ENCODE measurements at regions not wholly inside any gene's neighbourhood (a gene's known extent, or its start where the extent isn't known, plus 50 kb on each side); places are given as distances from the start of the nearest gene placed in this dataset.

DNA sequence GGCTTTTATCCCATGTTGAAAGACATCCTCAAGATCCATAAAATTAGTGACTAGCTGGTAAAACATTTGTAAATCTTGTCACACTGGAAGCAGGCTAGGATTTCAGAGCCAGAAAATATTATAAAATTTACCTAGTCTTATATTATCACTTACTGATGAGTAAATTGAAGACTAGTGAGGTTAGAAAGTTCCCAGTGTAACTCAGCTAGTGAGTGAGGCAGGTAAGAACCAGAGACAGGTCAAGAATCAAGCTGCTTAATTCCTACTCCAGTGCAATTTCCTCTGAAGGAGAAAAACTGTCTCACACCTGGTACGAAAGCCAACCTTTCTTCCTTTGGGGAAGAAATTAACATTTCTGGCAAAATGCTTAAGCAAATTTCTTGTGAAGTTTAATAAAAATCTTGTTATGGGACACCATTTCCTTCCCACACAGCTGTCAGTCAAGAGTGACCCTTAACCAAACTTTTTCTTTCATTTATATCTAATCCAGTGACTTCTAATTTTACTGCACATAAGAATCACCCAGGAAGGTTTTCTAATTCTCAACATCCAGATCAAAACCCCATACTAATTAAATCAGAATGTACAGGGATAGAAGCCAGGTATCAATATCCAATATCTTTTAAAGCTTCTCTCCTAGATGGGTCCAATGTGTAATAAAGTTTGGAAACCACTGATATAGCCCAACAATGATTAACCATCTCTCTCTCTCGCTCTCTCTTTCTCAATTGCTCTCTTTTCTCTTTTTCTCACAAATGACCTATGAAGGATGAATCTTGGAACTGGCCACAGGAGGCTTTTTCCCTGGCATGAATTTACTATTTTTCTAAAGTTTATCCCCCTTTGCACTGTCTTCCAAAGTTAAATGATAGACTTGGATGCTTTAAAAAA, 264.3 kb upstream of the SLC39A10 start:
- WGBS (ENCODE audit: extremely low coverage, insufficient coverage, insufficient read length): no CpG with 5 or more reads among the region's 2 CpGs
- no peak overlapping the region for H3K4me3 ChIP-seq (ENCODE audit: low read depth, low read length)

DNA sequence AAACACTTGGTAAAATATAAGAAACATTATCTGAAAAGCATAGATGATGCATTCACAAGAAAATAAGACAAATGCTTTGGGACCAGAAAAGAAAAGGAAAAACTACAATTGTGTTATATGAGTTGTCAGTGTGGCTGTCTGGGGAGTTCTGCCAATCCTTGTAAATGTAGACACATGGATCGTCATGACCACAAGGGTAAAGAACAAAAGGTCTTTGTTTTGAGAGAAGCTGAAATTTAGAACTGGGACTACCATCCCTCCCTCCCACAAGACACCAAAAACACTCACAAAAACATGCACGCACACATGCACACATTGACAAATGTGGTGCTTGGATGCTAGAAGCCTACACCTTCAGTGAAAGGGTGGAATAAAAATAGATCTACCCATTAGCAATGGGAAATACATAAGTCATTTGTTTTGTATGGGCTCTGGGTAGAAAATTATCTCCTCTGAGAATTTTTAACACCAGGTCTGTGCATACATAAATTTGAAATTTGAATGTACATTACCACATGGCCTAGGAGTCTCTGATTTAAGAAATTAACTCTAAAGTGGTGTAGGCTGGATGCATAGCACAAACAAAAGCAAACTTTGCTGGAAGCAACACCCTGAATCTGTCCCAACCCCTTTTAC, 266.2 kb upstream of the SLC39A10 start:
- Histone ChIP-seq H2AFZ (ENCODE audit: insufficient read depth, low read length, poor library complexity) (no peak overlapping the region), H2AK5ac (ENCODE audit: low read length) (no peak overlapping the region)

More for the DNA sequence above, 264.3 kb upstream of the SLC39A10 start:
- Histone ChIP-seq H3K79me1 (ENCODE audit: low read length) (no peaks in the 10 kb centered on the region), H3K27me3 (ENCODE audit: insufficient read depth, low read length) (no peaks in the 10 kb centered on the region), H3K4me1 (ENCODE audit: control insufficient read depth in 1 of 2, insufficient read depth in 2 of 2, low read length in 2 of 2) (no peaks in the 10 kb centered on the region), H3K4me2 (ENCODE audit: low read length) (no peak overlapping the region), H3K9ac (ENCODE audit: low read length) (no peak overlapping the region), H2BK120ac (ENCODE audit: insufficient read depth, low read length, poor library complexity) (no peak overlapping the region), H3K9me3 (ENCODE audit: insufficient read depth, low read depth, low read length) (no peaks in the 10 kb centered on the region), H3K4ac (ENCODE audit: low read depth, low read length) (no peak overlapping the region), H3K79me2 (ENCODE audit: control insufficient read depth, insufficient read depth, low read length, poor library complexity) (no peaks in the 10 kb centered on the region), H2AFZ (ENCODE audit: insufficient read depth, low read length, poor library complexity) (no peak overlapping the region), H2BK5ac (ENCODE audit: low read depth, low read length, poor library complexity) (no peak overlapping the region), H4K8ac (ENCODE audit: low read depth, low read length) (no peak overlapping the region), H2AK5ac (ENCODE audit: low read length) (no peak overlapping the region), H4K12ac (ENCODE audit: low read depth, low read length) (no peak overlapping the region), H3K14ac (ENCODE audit: low read length) (no peak overlapping the region), H2BK12ac (ENCODE audit: low read length) (no peak overlapping the region), H3K36me3 (ENCODE audit: control insufficient read depth in 1 of 2, insufficient read depth in 2 of 2, low read length in 2 of 2) (no peaks in the 10 kb centered on the region), H4K91ac (ENCODE audit: low read depth, low read length) (no peak overlapping the region), H3K18ac (ENCODE audit: low read length) (no peak overlapping the region), H3K27ac (ENCODE audit: low read depth, low read length) (no peak overlapping the region), H3K23ac (ENCODE audit: low read length) (no peak overlapping the region)
- no peak for DNase-seq

DNA sequence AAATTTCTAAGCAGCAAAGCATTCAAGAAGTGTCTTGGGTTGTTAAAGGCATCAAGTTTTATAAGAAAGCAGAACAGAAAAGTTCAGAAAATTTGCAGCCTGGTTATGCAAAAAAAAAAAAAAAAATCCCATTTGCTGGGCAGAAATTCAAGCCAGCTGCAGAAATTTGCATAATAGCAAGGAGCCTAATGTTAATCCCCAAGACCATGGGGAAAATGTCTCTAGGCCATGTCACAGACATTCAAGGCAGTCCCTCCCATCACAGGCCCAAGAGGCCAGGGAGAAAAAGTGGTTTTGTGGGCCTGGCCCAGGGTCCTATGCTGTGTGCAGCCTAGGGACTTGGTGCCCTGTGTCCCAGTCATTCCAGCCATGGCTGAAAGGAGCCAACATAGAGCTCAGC, 269.0 kb upstream of the SLC39A10 start:
- no peaks in the 10 kb centered on the region for H3K79me2 ChIP-seq (ENCODE audit: control insufficient read depth, insufficient read depth, low read length, poor library complexity)
- no peak overlapping the region for H2AFZ ChIP-seq (ENCODE audit: insufficient read depth, low read length, poor library complexity)
- H2BK5ac ChIP-seq (ENCODE audit: low read depth, low read length, poor library complexity): no peak overlapping the region
- no peak overlapping the region for H3K18ac ChIP-seq (ENCODE audit: low read length)
- no peaks in the 10 kb centered on the region for H3K79me1 ChIP-seq (ENCODE audit: low read length)
- no peaks in the 10 kb centered on the region for H3K4me1 ChIP-seq (ENCODE audit: control insufficient read depth in 1 of 2, insufficient read depth in 2 of 2, low read length in 2 of 2)
- no peak overlapping the region for H2BK12ac ChIP-seq (ENCODE audit: low read length)
- H3K14ac ChIP-seq (ENCODE audit: low read length): no peak overlapping the region
- H3K36me3 ChIP-seq (ENCODE audit: control insufficient read depth in 1 of 2, insufficient read depth in 2 of 2, low read length in 2 of 2): no peaks in the 10 kb centered on the region
- H2BK120ac ChIP-seq (ENCODE audit: insufficient read depth, low read length, poor library complexity): no peak overlapping the region
- H4K8ac ChIP-seq (ENCODE audit: low read depth, low read length): no peak overlapping the region
- H3K4ac ChIP-seq (ENCODE audit: low read depth, low read length): no peak overlapping the region
- H3K27me3 ChIP-seq (ENCODE audit: insufficient read depth, low read length): no peaks in the 10 kb centered on the region
- H4K12ac ChIP-seq (ENCODE audit: low read depth, low read length): no peak overlapping the region
- no peak overlapping the region for H4K91ac ChIP-seq (ENCODE audit: low read depth, low read length)
- H3K9me3 ChIP-seq (ENCODE audit: insufficient read depth, low read depth, low read length): no peaks in the 10 kb centered on the region
- no peak overlapping the region for H3K23ac ChIP-seq (ENCODE audit: low read length)
- H3K9ac ChIP-seq (ENCODE audit: low read length): no peak overlapping the region
- no peak for DNase-seq
- H3K4me3 ChIP-seq (ENCODE audit: low read depth, low read length): no peak overlapping the region
- H3K4me2 ChIP-seq (ENCODE audit: low read length): no peak overlapping the region
- H2AK5ac ChIP-seq (ENCODE audit: low read length): no peak overlapping the region
- H3K27ac ChIP-seq (ENCODE audit: low read depth, low read length): no peak overlapping the region

More for the DNA sequence above, 266.2 kb upstream of the SLC39A10 start:
- no CpG with 5 or more reads among the region's 2 CpGs for WGBS (ENCODE audit: extremely low coverage, insufficient coverage, insufficient read length)
- Histone ChIP-seq H4K91ac (ENCODE audit: low read depth, low read length) (no peak overlapping the region), H3K14ac (ENCODE audit: low read length) (no peak overlapping the region), H4K8ac (ENCODE audit: low read depth, low read length) (no peak overlapping the region), H3K27ac (ENCODE audit: low read depth, low read length) (no peak overlapping the region), H3K4me3 (ENCODE audit: low read depth, low read length) (no peak overlapping the region), H3K9ac (ENCODE audit: low read length) (no peak overlapping the region), H3K36me3 (ENCODE audit: control insufficient read depth in 1 of 2, insufficient read depth in 2 of 2, low read length in 2 of 2) (no peaks in the 10 kb centered on the region), H3K4ac (ENCODE audit: low read depth, low read length) (no peak overlapping the region), H4K12ac (ENCODE audit: low read depth, low read length) (no peak overlapping the region), H3K4me2 (ENCODE audit: low read length) (no peak overlapping the region), H3K23ac (ENCODE audit: low read length) (no peak overlapping the region), H3K79me1 (ENCODE audit: low read length) (no peaks in the 10 kb centered on the region), H2BK5ac (ENCODE audit: low read depth, low read length, poor library complexity) (no peak overlapping the region), H2BK120ac (ENCODE audit: insufficient read depth, low read length, poor library complexity) (no peak overlapping the region), H2BK12ac (ENCODE audit: low read length) (no peak overlapping the region), H3K18ac (ENCODE audit: low read length) (no peak overlapping the region), H3K4me1 (ENCODE audit: control insufficient read depth in 1 of 2, insufficient read depth in 2 of 2, low read length in 2 of 2) (no peaks in the 10 kb centered on the region), H3K9me3 (ENCODE audit: insufficient read depth, low read depth, low read length) (no peaks in the 10 kb centered on the region), H3K27me3 (ENCODE audit: insufficient read depth, low read length) (no peaks in the 10 kb centered on the region), H3K79me2 (ENCODE audit: control insufficient read depth, insufficient read depth, low read length, poor library complexity) (no peaks in the 10 kb centered on the region)
- no peak for DNase-seq

DNA sequence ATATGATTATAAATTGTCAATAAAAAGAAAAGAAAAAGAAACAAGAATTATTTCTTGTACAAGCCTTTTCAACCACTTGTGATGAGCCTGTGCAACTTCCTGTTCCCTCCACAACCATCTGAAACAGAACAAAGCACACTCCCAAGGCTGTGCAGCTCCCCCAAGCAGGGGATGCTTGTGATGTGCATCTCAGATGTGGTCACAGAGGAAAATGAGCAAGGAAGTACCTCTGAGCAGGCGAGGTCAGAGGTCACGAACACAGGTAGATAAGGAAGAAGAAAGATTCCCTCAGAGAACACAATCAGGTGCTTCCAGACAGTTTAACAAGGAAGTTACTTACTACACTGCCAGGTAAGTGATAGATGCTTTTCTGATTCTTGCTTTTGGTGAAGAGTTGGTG, 274.8 kb upstream of the SLC39A10 start:
- Histone ChIP-seq H2AFZ (ENCODE audit: insufficient read depth, low read length, poor library complexity) (no peak overlapping the region), H3K4me3 (ENCODE audit: low read depth, low read length) (no peak overlapping the region), H3K9me3 (ENCODE audit: insufficient read depth, low read depth, low read length) (no peaks in the 10 kb centered on the region), H3K27ac (ENCODE audit: low read depth, low read length) (no peak overlapping the region), H3K36me3 (ENCODE audit: control insufficient read depth in 1 of 2, insufficient read depth in 2 of 2, low read length in 2 of 2) (no peaks in the 10 kb centered on the region), H3K4me1 (ENCODE audit: control insufficient read depth in 1 of 2, insufficient read depth in 2 of 2, low read length in 2 of 2) (no peaks in the 10 kb centered on the region), H4K12ac (ENCODE audit: low read depth, low read length) (no peak overlapping the region), H3K4me2 (ENCODE audit: low read length) (no peak overlapping the region), H4K91ac (ENCODE audit: low read depth, low read length) (no peak overlapping the region), H3K4ac (ENCODE audit: low read depth, low read length) (no peak overlapping the region), H3K18ac (ENCODE audit: low read length) (no peak overlapping the region), H3K79me2 (ENCODE audit: control insufficient read depth, insufficient read depth, low read length, poor library complexity) (no peaks in the 10 kb centered on the region), H3K79me1 (ENCODE audit: low read length) (no peaks in the 10 kb centered on the region), H3K27me3 (ENCODE audit: insufficient read depth, low read length) (no peaks in the 10 kb centered on the region), H2BK12ac (ENCODE audit: low read length) (no peak overlapping the region), H3K9ac (ENCODE audit: low read length) (no peak overlapping the region), H4K8ac (ENCODE audit: low read depth, low read length) (no peak overlapping the region), H2BK5ac (ENCODE audit: low read depth, low read length, poor library complexity) (no peak overlapping the region), H3K14ac (ENCODE audit: low read length) (no peak overlapping the region), H2BK120ac (ENCODE audit: insufficient read depth, low read length, poor library complexity) (no peak overlapping the region), H2AK5ac (ENCODE audit: low read length) (no peak overlapping the region), H3K23ac (ENCODE audit: low read length) (no peak overlapping the region)
- no CpG with 5 or more reads among the region's 2 CpGs for WGBS (ENCODE audit: extremely low coverage, insufficient coverage, insufficient read length)
- DNase-seq: no peak

All from trophoblast cell (in vitro differentiated cells and primary cell).